ENCODE measurements at regions not wholly inside any gene's neighbourhood (a gene's known extent, or its start where the extent isn't known, plus 50 kb on each side); places are given as distances from the start of the nearest gene placed in this dataset.

DNA sequence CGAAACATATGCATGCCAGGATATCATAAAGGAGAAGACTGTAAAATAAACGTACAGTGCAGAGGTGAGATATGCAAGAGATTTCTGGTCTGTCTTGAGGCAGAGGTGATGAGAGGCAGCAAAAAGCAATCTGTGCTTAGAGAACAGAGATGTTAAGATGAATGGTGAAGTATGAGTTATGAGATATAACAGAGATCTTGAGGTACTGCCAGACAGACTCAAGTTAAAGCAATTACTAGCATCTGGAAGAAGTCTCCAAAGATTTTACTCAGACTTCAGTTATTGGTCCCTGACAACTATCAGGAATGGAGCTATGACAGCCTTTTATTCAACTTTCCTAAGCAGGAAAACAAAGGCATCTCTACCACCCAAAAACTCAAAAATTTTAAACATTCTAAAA lies 122.8 kb upstream of the DST start:
- no peak for DNase-seq

DNA sequence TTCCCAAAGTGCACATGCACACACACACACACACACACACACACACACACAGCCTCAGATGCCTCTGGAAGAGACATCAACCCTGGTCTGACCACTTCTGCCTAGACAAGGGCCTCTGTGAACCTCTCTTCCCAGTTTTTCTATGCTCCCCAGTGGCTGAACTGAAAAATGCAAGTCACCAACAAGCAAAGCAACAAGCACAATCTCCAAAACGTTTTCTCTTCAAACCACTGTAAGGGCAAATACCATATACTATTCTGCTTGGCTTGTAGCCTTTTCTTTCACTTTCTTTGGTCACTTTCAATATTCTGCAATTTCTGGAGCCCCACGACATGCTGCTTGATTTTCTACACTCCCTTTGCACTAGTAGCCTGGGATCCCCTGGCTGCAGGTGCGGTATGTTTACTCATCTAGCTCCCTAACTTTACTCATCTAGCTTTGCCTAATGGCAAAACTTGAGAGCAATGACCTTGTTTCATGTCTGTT lies 121.4 kb upstream of the DST start:
- no peak for DNase-seq

DNA sequence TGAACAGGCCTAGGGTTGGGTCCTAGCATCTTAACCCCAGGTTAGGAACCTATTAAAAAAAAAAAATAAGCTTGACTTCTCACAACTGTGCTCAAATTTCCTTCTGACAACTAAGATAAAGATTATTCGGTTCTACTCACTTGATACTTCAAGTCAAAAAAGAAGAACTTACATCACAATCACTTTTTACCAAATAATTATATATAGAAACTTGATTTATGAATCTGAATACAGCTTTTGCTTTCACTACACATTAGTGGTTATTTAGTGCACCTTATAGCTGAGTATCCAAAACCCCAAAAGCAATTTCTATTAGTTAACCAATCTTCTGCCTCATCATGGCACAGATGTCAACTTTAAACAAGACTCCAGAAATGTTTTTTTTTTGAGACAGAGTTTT lies 119.0 kb upstream of the DST start:
- no peak for DNase-seq

DNA sequence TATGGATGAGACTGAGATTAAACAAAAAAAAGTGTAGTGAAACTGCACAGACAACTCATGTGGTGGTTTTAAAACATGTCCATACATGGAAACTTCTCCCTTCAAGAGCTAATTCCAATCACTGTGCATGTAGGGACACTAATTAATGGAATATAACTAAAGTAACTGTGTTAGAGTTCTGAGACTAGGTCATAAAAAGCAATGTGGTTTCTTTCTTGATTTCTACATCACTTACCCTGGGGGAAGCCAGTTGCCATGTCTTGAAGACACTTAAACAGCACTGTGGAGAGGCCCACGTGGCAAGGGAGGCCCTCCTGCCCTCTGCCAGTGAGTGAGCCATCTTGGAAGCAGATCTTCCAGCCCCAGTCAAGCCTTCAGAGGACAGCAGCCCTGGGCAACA lies 118.2 kb upstream of the DST start:
- DNase-seq = no peak

DNA sequence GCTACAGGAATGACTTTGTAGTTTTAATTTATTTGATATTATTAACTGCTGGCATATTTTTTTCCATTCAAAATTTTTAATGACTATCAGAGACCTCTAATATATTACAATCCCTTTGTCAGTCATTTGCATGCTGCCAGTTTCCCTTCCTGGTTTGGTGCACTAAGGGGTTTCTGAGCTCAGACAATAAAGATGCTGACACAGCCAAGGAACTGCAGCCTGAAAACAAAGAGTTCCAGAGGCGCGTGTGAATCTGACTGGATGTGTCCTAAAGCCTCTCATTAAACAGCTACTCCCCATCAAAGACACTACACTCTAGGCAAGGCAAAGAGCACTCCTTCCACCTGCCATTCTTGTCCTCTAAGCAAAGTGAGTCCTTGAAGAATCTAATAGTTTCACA lies 116.8 kb upstream of the DST start:
- no peak for DNase-seq

DNA sequence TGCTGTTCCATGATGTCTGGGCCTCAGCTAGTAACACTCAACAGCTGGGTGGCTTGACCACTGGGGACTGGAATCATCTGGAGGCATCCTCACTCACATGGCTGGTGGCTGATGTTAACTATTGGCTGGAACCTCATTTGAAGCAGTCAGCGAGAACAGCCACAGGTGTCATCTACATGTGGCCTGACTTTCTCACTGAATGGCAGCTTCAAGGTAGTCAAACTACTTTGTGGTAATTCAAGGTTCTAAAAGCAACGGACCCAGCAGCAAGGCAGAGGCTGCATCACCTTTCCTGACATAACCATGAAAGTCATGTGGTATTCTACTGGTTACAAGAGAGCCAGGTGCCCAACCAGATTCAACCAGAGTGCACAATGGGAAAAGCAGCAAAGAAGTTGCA lies 115.9 kb upstream of the DST start:
- no peak for DNase-seq

DNA sequence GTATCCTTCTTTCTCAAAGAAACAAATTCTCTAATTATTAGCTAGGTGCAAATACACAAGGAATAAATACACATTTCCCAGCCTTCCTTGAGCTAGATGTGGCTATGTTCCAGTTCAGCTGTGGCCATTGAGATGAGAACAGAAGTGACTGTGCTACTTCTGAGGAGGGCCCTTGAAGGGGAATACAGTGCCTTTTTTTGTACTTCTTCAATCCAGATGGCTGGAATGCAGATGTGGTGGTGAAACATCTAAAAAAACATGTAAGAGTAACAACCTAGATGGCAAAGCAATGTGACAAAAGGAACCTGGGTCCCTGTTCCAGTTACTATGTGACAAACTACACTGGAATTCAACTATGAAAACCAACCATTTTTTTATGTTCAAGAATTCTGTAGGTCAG lies 115.4 kb upstream of the DST start:
- DNase-seq = no peak

DNA sequence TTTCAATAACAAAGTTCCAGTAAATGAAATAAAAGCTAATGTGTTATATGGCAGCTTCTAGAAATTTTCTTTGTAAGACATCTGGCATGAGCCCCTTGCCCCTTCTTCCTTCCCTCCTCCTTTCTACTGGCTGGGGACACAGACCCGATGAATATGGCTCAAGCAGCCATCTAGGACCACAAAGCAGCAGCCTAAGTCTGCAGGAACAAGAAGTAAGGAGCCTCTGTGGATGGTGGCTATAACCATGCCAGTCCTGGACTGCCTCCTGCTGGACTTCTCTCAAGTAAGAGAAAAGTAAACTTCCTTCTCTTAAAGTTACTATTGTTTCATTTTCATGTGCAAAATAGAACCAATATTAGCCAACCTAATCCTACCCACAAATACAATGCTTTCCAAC lies 114.9 kb upstream of the DST start:
- DNase-seq = no peak

DNA sequence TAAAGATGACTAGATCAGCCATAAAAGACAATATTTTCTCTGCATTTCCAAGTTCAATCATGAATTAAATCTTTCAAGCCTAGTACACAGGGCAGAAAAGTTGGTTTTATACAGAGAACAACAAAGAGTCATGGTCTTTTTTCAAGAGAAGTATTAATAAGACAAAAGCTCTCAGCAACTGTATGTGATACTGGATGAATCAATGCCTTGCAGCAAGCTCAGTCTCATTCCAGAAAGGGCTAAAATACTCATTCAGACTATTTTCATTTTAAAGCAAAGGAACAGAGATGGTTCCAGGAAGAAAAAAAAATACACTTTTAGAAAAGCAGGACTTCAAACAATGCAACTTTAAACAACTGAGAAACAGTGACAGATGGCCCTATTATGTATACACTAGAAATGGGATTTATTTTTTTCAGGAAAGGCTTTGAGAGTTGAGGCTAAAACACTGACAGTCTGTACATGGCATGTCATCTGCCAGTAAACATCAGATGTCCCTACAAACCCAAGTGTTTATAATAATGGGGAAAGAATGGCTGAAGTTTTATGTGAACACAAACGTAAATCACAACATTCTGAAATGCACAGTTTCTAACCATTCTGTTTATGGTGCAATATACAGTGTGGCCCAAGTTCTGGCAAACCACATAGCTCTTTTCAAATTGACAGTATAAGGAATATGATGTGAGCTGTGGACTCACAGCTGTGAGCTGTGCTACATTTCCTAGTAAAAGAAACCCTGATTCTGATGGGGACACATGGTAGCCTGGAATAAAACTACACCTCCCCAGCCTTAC lies 114.3 kb upstream of the DST start:
- DNase-seq = no peak

DNA sequence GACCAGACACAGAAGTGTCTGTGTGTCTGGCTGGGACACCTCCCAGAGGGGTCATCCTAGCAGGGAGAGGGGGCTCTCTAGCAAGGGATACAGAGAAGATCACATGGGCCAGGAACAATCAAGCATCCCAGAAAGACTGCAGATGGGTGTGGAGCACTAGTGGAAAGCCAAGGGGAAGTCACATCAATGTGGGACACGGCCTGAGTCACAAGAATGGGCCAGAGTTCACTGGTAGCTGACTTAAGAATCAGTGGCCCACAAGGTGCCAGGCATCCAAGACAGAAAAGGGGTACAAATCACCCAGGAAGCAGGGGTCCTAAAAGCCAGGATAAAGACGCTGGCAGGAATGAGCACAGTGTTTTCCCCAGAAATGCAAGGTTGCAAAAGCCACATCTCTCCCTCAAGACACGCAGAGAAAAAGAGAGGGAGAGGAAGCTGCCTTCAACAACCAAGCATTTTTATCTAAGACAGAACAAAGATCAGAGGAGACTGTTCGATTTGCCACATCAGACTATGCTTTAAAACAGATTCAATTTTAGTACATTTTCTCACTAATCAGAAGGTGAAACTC lies 113.6 kb upstream of the DST start:
- no peak for DNase-seq

DNA sequence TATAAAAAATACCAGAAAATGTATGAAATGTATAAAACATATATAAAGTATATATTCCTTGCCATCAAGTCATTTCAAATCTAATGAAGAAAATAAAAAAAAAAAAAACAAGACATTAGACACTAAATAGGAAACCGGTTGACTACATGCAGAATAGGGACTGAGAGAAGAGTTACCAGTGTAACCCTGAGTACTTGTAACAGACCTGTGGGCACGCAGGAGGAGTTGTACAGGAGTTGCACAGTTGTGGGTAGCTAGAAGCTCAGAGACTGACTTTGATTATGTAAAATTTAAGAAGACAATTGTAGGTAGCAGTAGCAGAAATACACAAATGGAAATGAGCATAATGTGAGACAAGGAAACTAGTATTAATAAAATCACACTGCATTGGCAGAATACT lies 112.4 kb upstream of the DST start:
- DNase-seq = no peak

DNA sequence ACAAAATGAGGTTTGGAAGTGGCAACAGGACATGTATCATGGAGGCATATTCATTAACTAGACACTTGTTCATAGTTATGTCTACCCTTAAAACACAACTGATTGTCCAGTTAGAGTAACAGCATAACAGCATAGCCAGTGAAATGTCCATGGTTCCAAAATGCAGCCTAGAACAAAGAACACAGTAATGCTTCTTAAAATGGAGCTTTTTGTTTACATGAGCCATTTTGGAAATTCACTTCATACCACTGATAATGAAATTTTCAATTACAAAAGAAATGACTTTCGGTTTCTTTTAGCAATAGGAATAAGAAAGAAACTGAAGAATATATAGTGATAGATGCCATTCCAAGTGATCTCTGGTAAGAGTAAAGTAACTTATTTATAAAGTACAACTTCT lies 111.1 kb upstream of the DST start:
- DNase-seq = no peak

DNA sequence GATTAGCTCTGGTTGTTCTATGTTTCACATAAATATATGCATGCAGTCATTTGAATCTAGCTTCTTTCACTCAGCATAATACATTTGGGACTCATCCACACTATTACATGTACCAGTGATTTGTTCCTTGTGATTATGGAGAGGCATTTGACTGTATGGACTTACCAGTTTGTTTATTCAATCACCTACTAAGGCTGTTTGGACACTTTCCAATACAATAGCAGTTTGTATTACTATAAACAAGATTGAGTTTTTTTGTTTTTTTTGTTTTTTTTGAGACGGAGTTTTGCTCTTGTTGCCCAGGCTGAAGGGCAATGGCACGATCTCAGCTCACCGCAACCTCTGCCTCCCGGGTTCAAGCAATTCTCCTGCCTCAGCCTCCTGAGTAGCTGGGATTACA lies 109.8 kb upstream of the DST start:
- no peak for DNase-seq

DNA sequence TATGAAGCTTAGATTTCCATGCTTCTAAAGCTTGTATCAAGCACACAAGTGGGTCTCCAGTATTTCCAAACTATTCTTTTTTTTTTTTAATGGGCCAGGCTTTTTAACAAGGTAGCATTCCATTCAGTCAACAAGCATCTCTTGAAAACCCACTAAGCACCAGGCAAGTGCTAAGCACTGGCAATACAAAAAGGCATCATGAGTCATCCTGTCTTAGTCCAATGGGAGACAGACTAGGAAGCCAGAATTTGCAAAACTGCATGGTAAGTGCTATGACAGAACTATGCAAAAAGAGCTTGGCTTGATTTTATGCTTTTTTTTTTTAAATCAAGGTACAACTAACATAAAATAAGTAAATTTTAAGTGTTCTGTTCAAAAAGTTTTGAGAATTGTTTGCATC lies 109.3 kb upstream of the DST start:
- no peak for DNase-seq

DNA sequence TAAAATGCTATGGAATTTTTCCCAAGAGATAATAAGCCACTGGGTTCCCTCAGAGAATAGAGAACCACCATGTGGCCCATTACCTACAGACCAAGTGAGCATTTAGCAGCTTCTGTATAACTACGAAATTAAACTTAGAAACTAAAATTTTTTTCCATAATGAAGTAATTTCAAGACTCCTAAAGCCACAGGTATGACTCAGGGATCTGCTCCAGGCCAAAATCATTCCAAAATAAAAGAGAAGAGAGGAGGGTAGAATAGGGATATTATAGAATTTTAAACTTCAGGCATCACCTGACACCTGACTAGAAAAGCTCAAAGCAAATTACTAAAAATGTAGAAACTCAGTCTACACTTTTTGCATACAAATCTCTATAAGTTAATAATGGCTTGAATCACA lies 108.9 kb upstream of the DST start:
- no peak for DNase-seq

DNA sequence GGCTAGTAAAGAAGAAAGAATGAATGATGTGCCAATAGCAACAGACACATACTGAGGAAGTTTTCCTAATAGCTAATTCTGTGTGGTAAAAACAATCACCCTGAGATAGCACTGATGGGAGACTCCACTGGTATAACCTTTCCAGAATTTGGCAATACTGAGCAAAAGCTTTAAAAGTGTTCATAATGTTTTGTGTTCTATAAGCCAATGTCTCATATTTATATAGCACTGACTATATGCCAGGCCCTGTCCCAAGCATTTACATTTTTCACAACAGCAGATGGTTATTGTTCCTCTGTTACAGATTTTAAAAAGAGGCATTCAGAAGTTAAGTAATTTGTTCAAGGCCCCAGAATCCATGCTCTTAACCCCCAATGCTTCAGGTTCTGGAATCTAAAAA lies 108.0 kb upstream of the DST start:
- DNase-seq = no peak

DNA sequence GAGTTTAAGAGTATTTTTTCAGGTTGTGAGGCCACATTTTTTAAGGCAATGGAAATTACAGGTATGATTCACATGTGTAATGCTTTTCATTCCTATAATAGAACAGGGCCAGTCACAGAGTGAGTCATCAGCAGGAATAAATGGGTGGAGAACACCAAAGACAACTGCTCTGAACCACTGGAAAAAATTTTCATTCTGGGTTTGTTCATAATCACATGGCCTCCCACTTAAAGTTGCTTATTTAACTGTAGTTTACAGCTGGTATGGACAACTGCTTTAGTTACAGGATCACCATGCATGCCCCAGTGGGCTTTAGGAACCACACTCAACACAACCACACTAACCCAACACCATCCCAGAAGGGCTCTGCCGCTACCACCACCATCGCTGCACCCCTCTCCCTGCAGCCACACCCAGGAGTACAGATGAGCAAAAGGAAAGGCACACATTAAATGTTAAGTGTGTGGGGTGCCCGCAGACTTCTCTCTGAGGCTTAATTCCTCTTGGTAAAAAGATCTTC lies 107.0 kb upstream of the DST start:
- DNase-seq = no peak

DNA sequence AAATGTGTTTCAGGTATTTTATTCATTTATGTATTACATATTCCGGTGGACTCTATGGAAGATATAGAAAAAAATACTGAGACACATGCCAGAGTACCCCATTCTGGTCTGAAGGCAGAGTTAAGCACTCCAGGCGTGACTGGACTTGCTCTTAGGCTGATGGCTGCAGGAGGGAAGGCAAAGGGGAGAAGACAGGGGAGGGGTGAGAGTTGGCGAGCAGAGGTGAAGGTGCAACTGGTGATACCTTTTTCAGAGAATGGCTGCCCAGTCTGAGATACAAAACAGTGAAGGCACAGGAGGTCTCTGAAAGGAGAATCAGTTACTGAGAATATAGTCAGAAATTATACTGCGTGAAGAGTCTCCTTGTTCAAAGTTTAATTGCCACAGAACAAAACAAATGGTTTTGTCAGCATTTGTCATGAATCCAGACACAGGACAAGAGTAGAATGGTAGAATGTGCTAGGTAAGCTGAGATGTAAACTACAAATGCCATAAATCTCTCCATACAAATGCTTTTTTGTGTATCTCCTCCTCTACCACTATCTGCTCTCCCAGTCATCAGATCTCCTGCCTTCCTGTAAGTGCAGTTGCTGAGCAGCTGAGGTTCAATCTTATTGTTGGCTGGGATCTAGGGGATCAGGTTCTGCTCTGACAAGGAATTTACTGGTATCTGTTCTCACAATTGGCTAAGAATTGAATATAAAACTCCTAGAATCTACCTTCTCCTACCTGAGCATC lies 104.2 kb upstream of the DST start:
- DNase-seq = no peak

DNA sequence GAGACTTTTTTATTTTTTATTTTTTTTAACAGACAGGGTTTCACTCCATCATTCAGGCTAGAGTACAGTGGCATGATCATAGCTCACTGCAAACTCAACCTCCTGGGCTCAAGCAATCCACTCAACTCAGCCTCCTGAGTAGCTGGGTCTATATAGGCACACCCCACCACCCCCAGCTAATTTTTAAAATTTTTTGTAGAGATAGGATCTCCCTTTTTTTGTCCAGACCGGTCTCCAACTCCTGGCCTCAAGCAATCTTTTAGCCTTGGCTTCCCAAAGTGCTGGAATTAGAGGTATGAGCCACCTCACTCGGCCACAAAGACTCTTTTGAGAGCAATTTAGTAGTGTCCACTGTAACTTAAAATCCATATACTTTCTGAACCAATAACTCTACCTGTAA lies 103.3 kb upstream of the DST start:
- DNase-seq = no peak

DNA sequence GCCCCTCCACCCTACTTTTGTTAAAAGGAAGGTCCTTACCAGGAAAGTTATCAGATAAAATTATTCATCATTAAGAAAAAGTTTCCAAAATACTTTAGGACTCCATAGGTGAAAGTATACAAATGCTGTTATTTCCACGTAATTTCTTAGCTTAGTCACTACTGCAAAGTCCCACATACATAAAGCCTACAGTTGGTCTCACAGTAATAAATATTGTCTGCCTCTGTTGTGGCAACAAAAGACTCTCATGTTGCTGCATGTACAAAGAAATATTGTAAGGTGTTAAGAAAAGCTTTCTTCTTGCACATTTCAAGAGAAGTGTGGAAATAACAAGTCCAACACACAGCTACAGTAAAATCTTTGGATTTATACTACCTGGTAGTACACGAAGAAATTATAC lies 102.4 kb upstream of the DST start:
- no peak for DNase-seq

DNA sequence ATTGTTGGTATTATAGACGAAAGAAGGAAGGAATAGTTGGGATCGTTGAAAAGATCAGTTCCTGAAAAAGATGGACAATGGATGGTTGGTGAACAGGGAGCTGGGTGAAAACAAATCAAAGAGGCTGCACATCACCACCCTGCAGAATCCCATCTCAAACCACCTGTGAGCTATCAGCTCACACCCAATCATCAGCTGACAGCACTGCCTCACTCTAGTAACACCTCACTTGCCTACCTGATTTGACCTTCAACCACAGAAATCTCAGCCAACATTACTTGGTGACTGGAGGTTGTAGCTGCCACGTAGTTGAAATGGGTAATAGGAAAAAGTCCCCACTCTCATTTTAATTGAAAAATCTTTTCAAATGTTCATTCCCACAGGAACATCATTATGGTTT lies 101.8 kb upstream of the DST start:
- DNase-seq = no peak

DNA sequence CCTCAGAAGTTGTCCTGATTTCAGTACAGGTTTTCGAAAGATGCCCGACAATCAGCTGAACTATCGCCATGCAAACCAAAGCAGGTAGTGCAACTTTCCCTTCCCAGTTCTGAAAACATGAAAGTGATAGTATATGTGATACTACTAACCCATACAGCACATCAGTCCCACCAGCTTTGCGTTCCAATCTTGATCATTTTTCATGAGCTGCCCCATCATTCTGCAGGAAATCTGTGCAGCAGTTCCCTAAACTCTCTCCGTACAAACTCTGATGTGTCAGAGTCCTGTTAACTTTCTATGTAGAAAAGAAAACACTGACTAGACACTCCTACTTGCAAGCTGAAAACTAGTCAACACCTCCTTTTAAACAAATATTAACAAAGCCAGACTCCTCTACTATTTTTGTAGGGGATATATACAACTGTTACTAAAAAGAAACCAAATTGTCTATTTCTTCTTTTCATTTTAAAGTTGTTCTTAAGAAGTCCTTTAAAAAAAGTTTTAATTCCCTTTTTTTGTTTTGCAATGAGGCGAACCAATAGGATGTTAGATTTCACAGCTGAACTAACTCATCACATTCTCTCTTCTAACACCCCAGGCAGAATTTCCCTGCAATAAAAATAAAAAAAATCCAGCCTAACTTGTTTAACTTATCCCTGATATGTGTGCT lies 99.6 kb upstream of the DST start:
- DNase-seq = no peak

DNA sequence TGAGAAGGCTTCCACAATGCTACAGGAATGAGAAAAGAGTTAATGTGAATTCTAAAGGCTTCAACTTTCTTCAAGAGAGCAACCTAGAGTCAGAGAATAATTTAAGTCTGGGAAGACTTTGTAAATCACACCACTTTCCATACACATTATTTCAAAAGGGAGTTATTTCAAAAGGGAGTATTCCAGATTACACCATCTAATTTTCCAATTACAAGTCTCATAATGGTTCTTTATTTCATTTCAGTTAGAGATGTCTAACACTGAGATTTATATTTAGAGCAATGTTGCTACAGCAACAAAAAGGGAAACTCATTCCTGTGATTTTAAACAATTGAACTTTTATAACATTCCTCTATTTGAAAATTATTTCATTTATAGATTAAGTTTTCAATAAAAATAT lies 98.8 kb upstream of the DST start:
- no peak for DNase-seq

Data from CD4-positive, alpha-beta T cell treated with Interleukin-12 subunit alpha and Interleukin-12 subunit beta, for 1 hour (primary cell).